ENCODE measurements at regions not wholly inside any gene's neighbourhood (a gene's known extent, or its start where the extent isn't known, plus 50 kb on each side); places are given as distances from the start of the nearest gene placed in this dataset.

GRCh38 chr12:16415155-16415554, 67.7 kb downstream of the MGST1 start:
- DNase-seq (ENCODE audit: low spot score): no peak

- DNase-seq (ENCODE audit: low spot score): no peak
These were observed 69.6 kb downstream of the MGST1 start for GRCh38 chr12:16417058-16417457.

- DNase-seq (ENCODE audit: low spot score): no peak
These were observed 74.4 kb downstream of the MGST1 start for GRCh38 chr12:16421806-16422205.

- DNase-seq (ENCODE audit: low spot score): no peak
These were observed 77.1 kb downstream of the MGST1 start for GRCh38 chr12:16424531-16424930.

- no peak for DNase-seq (ENCODE audit: low spot score)
These were observed 88.6 kb downstream of the MGST1 start for GRCh38 chr12:16435875-16436554.

- peak; percentile 21 for DNase-seq (ENCODE audit: low spot score)
These were observed 89.9 kb downstream of the MGST1 start for GRCh38 chr12:16437281-16437816.

GRCh38 chr12:16437926-16438325, 90.5 kb downstream of the MGST1 start:
- DNase-seq (ENCODE audit: low spot score): no peak

GRCh38 chr12:16449459-16449858, 102.0 kb downstream of the MGST1 start:
- DNase-seq (ENCODE audit: low spot score): no peak

GRCh38 chr12:16453319-16453718, 105.9 kb downstream of the MGST1 start:
- DNase-seq (ENCODE audit: low spot score): no peak

GRCh38 chr12:16454481-16454880, 107.0 kb downstream of the MGST1 start:
- DNase-seq (ENCODE audit: low spot score): no peak

GRCh38 chr12:16458521-16459078, 111.2 kb downstream of the MGST1 start:
- DNase-seq (ENCODE audit: low spot score): no peak

GRCh38 chr12:16467272-16467671, 119.8 kb downstream of the MGST1 start:
- DNase-seq (ENCODE audit: low spot score): no peak

GRCh38 chr12:16472631-16473030, 125.2 kb downstream of the MGST1 start:
- DNase-seq (ENCODE audit: low spot score): no peak

GRCh38 chr12:16473610-16474326, 126.3 kb downstream of the MGST1 start:
- DNase-seq (ENCODE audit: low spot score): no peak

- DNase-seq (ENCODE audit: low spot score): no peak
These were observed 127.4 kb downstream of the MGST1 start for GRCh38 chr12:16474801-16475200.

GRCh38 chr12:16475521-16475920, 128.1 kb downstream of the MGST1 start:
- no peak for DNase-seq (ENCODE audit: low spot score)

GRCh38 chr12:16482726-16483125, 123.2 kb downstream of the LMO3 start:
- DNase-seq (ENCODE audit: low spot score): no peak

GRCh38 chr12:16492240-16492639, 113.7 kb downstream of the LMO3 start:
- no peak for DNase-seq (ENCODE audit: low spot score)

- DNase-seq (ENCODE audit: low spot score): no peak
These were observed 112.9 kb downstream of the LMO3 start for GRCh38 chr12:16492820-16493797.

GRCh38 chr12:16495196-16495595, 110.8 kb downstream of the LMO3 start:
- no peak for DNase-seq (ENCODE audit: low spot score)
